ENCODE measurements at regions not wholly inside any gene's neighbourhood (a gene's known extent, or its start where the extent isn't known, plus 50 kb on each side); places are given as distances from the start of the nearest gene placed in this dataset.

GRCh38 chr13:67299072-67299635 lies 69.0 kb upstream of the PCDH9 start:
- Histone ChIP-seq H3K27me3 (no peaks in the 10 kb centered on the region), H3K4me1 (no peaks in the 10 kb centered on the region), H3K27ac (no peak overlapping the region), H3K36me3 (no peaks in the 10 kb centered on the region), H3K4me3 (no peak overlapping the region), H3K9me3 (no peaks in the 10 kb centered on the region)
- TF ChIP-seq, protein P1, sequence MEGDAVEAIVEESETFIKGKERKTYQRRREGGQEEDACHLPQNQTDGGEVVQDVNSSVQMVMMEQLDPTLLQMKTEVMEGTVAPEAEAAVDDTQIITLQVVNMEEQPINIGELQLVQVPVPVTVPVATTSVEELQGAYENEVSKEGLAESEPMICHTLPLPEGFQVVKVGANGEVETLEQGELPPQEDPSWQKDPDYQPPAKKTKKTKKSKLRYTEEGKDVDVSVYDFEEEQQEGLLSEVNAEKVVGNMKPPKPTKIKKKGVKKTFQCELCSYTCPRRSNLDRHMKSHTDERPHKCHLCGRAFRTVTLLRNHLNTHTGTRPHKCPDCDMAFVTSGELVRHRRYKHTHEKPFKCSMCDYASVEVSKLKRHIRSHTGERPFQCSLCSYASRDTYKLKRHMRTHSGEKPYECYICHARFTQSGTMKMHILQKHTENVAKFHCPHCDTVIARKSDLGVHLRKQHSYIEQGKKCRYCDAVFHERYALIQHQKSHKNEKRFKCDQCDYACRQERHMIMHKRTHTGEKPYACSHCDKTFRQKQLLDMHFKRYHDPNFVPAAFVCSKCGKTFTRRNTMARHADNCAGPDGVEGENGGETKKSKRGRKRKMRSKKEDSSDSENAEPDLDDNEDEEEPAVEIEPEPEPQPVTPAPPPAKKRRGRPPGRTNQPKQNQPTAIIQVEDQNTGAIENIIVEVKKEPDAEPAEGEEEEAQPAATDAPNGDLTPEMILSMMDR (IDR thresholded peaks at IDR 0.05): no peak
- TF ChIP-seq POLR2A (IDR thresholded peaks at IDR 0.05) (no peak), POLR2AphosphoS5 (IDR thresholded peaks at IDR 0.05) (no peak), EP300 (IDR thresholded peaks at IDR 0.05) (no peak)
- 44 to 59% methylated on average over 1 of the region's 1 CpG for WGBS, 2 donors
- no peak for DNase-seq
- peak in 1 of 2 donors; percentile 54 for ATAC-seq (ENCODE audit: low FRiP score in 2 of 2)

DNA sequence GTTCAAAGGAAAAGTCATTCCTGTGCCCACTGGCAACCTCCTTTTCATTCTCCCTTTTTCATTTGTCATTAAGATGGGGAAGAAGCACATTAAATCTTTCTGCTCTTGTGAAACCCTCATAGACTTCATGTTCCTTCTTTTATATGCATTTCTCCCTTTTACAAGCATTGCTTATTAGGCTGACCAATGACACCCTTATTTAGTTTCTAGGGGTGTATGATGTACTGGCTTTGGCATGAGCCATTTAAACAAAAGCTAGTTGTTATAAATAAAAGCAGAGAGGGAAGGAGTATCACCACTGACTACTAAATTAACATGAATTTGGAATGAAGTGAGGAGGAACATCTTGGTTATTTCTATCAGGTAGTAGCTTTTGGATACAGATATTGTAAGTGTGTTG lies 68.2 kb upstream of the PCDH9 start:
- Histone ChIP-seq H3K9me3 (no peaks in the 10 kb centered on the region), H3K27me3 (no peaks in the 10 kb centered on the region), H3K36me3 (no peaks in the 10 kb centered on the region), H3K4me3 (no peak overlapping the region), H3K4me1 (no peaks in the 10 kb centered on the region), H3K27ac (no peak overlapping the region)
- ATAC-seq (ENCODE audit: low FRiP score in 2 of 2) (no peak), DNase-seq (no peak)
- TF ChIP-seq POLR2A (IDR thresholded peaks at IDR 0.05) (no peak), POLR2AphosphoS5 (IDR thresholded peaks at IDR 0.05) (no peak), EP300 (IDR thresholded peaks at IDR 0.05) (no peak)
- TF ChIP-seq, protein P1 (IDR thresholded peaks at IDR 0.05): no peak

GRCh38 chr13:67296511-67296910 lies 66.4 kb upstream of the PCDH9 start:
- no peak for DNase-seq
- Histone ChIP-seq H3K36me3 (no peaks in the 10 kb centered on the region), H3K27ac (no peak overlapping the region), H3K4me1 (no peaks in the 10 kb centered on the region), H3K9me3 (no peaks in the 10 kb centered on the region), H3K27me3 (no peaks in the 10 kb centered on the region), H3K4me3 (no peak overlapping the region)
- 83% methylated on average over 2 of the region's 2 CpGs for WGBS, 2 donors
- TF ChIP-seq POLR2AphosphoS5 (IDR thresholded peaks at IDR 0.05) (no peak), POLR2A (IDR thresholded peaks at IDR 0.05) (no peak), EP300 (IDR thresholded peaks at IDR 0.05) (no peak)
- TF ChIP-seq, protein P1 (IDR thresholded peaks at IDR 0.05): no peak
- ATAC-seq (ENCODE audit: low FRiP score in 2 of 2): no peak

- TF ChIP-seq POLR2AphosphoS5 (IDR thresholded peaks at IDR 0.05) (no peak), POLR2A (IDR thresholded peaks at IDR 0.05) (no peak), EP300 (IDR thresholded peaks at IDR 0.05) (no peak)
- TF ChIP-seq, protein P1 (IDR thresholded peaks at IDR 0.05): no peak
- Histone ChIP-seq H3K9me3 (no peaks in the 10 kb centered on the region), H3K27ac (no peak overlapping the region), H3K4me3 (no peak overlapping the region), H3K4me1 (no peaks in the 10 kb centered on the region), H3K27me3 (no peaks in the 10 kb centered on the region), H3K36me3 (no peaks in the 10 kb centered on the region)
- 57 to 63% methylated on average over 1 of the region's 1 CpG for WGBS, 2 donors
- ATAC-seq (ENCODE audit: low FRiP score in 2 of 2) (no peak), DNase-seq (no peak)
Measured at GRCh38 chr13:67292886-67293285, 62.8 kb upstream of the PCDH9 start.

GRCh38 chr13:67285611-67286010 lies 55.5 kb upstream of the PCDH9 start:
- no peak overlapping the region for H3K27ac ChIP-seq
- H3K27me3 ChIP-seq: no peaks in the 10 kb centered on the region
- H3K9me3 ChIP-seq: no peaks in the 10 kb centered on the region
- ATAC-seq (ENCODE audit: low FRiP score in 2 of 2): no peak
- no peak overlapping the region for H3K4me3 ChIP-seq
- WGBS, 2 donors: 94% methylated on average over 1 of the region's 1 CpG
- no peak for TF ChIP-seq EP300 (IDR thresholded peaks at IDR 0.05)
- TF ChIP-seq POLR2A (IDR thresholded peaks at IDR 0.05): no peak
- no peak for TF ChIP-seq POLR2AphosphoS5 (IDR thresholded peaks at IDR 0.05)
- TF ChIP-seq, protein P1 (IDR thresholded peaks at IDR 0.05): no peak
- no peak for DNase-seq
- no peaks in the 10 kb centered on the region for H3K4me1 ChIP-seq
- H3K36me3 ChIP-seq: no peaks in the 10 kb centered on the region

Measured in upper lobe of left lung (tissue), 6 donors.